SIG-M5 treated with dmso at 0.1 percent for 504 hours (cell line): ENCODE measurements at regions not wholly inside any gene's neighbourhood (a gene's known extent, or its start where the extent isn't known, plus 50 kb on each side); places are given as distances from the start of the nearest gene placed in this dataset.

Experiments
- DNase-seq: peaks from one replicate; lab custom pipeline; 2025; ENCODE audit not compliant: unreplicated experiment; lab: John Stamatoyannopoulos, UW

DNA sequence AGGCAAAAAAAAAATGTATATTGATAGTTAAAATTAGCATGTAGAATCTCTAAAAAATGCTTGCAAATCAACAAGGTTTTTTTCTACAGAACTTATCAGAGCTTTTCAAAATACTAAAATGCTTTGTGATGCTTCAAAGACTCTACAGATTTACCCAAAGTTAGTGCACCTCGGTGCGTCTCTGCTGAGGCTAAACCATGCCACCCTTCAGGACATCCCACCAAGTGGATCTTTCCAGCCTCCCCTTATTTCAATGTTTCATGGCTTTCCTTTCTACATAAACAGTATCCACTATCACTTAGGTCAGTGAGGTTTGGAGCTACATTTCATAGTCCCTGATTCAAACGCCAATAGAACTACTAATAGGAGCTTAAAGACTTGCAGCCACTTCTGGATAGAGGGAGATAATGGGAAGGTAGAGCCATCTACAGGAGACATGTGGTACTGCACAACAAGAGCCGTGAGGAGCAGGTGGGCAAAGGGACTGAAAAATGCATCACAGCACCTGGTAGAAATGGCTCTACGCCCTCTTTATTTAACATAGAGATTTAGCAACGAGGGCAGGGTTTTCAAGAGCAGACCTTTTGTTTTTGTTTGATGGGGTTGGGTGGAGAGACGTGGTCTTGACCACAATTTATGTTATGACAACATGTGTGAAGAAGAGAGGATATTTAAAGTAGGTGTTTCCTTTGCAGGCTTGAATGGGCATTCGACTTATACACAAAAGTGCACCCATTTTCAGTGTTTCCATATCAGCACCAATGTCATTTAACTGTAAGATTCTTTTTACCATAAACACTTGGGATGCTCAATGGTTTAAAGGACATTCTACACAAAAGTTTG lies 56.1 kb upstream of the SLC35G4 start:
- peak; percentile 55 for DNase-seq

DNA sequence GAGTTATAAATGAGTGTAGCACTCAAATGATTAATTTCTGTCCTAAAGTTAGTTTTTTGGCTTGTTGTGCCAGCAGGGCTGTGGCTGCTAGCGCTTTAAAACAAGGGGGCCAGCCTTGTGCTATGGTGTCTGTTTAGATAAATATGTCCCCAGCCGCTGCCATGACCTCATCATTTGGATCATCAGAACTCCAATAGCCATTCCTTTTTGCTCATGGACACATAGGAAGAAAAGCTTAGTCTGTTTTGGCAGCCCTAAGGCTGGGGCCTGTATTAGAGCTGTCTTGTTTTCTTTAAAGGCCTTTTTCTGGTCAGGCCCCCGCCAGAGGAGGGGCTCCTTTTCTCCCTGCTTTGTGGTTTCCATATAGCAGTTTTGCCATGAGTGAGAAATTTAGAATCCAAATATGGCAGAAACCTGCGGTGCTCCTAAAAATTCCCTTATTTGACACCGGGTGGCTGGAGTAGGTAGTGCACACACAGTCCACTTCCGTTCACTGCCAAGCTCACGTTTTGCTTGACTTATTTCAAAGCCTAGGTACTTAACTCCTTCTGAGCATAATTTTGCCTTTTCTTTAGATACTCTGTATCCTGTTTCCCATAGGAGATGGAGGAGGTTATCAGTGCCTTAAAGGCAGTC lies 60.4 kb upstream of the SLC35G4 start:
- DNase-seq, result no peak

DNA sequence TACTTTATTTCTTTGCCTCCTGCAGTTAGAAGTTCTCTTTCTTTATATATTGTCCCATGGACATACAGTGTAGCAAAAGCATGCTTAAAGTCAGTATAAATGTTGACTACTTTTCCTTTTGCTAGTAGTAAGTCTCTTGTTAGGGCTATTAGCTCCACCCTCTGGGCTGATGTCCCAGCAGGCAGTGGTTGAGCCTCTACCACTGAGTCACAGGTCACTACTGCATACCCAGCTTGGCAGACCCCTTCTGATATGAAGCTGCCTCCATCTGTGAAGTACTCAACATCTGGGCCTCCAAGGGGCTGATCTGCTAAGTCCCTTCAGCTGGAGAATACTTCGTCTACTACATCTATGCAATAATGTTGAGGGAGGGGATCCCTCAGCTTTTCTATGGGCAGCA lies 61.0 kb upstream of the SLC35G4 start:
- DNase-seq, result no peak

DNA sequence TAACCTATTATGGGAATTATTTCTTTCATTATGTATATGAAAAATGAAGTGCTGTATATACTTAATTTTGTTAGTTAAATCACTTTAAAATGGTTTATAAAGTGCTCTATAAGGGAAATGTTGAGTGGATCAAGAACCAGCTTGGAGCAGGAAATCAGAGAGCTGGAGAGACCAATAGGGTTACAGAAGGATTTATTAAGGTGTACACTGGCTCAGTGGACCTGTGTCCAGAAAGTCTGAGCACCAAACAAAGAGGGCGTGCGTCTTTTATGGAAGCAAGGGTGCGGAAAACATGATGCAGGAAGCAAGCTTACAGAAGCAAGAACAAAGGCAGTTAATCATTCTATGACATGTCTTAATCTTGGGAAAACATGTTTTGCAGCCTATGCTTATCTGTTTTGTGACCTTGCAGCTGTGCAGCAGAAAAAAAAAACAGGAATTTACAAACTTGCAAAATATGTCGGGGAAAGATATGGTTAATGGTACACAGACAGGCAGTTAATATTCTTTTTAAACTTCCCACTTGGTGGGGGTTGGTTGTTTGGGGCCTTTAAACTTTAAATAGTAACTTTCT lies 65.2 kb upstream of the SLC35G4 start:
- no peak for DNase-seq

DNA sequence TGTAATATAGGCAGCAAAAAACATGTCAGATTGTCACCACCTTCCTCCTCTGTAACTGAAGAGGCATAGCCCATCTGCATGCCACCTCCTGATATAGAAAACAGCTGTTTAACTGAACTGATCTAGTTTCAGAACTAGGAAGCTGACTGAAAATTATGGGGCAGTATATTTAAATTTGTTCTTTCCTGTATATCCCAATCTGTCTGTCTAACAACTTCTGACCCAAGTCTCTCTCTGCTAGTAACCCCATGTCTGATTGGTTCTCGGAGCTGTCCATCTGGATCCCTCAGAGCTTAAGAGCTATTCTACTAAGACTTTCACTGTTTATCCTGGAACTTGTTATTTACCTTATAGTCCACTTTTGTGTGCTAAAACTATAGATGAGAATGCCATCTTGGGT lies 68.2 kb upstream of the SLC35G4 start:
- no peak for DNase-seq

DNA sequence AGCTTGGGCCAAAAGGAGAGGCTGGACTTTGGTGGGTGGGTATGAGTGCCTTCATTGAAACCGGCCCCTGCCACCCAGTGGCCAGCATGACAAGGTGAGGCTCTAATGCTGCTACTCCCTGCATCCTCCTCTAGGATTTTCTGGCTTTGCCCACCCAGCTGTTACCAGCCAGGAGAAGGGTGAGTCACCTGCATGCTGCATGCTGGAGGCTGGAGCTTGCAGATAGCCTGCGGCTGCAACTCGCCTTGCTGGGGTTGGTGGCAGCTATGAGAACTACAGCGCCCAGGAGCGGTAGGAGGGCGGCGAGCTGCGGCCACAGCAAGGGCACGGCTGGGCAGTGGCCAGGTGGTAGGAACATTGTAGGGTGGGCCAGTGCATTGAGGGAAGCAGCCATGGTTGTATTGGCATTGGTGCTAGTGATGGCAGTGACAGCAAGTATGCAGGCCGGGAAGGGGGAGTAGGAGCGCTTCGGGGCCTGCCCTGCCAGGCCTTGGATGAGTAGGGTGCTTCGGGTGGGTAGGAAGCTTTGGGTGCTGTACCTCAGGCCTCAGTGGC lies 75.4 kb upstream of the SLC35G4 start:
- no peak for DNase-seq

DNA sequence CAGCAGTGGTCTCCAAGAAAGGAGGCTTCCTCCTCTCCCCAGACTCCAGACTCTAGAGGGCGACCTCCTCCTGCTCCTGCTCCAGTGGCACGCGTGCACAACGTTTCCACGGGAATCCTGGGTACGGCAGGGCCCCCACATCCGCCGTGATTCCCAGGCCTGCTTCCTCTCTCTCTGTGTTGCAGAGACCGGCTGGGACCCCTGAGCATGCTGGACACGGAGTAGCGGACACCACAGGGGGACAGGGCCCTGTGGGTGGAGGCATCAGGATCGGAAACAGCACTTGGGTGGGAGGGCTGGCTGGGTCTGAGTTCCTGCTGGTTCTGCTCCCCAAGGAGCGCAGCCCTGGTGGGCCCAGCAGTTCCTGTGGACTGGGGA lies 75.9 kb upstream of the SLC35G4 start:
- no peak for DNase-seq

DNA sequence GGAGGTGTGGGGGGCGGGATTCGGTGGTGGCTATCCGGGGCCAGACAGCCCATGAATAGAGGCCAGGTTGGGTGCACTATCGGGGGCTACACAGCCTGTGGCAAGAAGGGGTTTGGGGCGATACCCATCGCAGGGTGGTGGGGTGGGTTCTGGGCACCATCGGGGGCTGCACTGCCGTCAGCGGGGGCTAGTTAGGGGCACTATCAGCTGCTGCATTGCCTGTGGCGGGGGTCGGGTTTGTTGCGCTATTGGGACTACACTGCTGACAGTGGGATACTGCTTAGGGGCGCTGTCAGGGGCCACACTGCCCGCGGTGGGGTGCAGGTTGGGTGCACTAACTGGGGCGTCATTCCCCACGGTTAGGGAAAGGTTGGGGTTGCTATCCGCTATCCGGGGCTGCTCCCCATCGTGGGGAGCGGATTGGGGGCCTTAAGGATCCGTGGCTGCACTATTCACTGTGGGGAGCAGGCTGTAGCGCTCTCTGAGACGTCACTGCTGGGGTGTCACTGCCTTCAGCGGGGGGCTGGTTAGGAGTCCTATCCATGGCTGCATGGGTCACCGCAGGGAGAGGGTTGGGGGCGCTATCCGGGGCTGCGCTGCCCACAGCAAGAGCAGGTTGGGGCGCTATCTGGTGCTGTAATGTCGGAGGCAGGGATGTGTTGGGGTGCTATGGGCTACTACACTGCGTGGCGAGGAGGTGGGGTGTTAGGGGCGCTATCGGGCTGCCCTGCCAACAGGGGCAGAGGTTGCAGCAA lies 76.5 kb upstream of the SLC35G4 start:
- no peak for DNase-seq

DNA sequence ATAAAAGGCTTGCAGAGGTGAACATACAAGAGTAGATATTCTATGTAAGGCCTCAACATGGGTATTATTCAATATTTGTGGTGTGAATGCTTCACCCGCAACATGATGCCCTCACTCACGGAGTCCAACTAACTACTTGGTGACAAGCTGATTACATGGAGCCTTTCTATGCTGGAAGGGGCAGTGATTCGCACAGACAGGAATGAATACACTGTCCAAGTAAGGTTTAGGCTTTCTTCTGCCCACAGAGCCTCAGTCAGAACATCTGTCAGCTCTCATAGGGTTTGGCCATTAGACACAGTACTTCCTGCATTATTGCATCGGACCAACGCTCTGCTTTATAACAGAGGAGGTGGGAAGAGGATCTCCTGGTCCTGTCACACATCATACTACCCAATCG lies 80.3 kb upstream of the SLC35G4 start:
- DNase-seq, result no peak

DNA sequence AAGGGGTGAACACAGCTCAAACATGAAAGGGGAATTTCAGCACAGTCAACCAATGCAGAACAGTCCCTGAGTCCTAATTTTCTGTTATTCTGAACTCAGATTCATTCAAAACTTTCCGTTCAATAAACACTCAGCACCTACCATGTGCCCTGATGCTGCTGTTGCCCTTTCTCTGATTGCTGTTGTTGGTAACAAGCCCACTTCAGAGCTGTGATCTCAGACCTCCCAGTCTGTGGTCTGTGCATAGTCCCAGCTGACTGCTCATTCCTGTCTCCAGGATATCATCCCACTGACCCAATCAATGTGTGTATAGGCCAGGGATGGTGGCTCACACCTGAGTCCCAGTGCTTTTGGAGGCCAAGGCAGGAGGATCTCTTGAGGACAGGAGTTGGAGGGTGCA lies 82.7 kb upstream of the SLC35G4 start:
- DNase-seq, result no peak

DNA sequence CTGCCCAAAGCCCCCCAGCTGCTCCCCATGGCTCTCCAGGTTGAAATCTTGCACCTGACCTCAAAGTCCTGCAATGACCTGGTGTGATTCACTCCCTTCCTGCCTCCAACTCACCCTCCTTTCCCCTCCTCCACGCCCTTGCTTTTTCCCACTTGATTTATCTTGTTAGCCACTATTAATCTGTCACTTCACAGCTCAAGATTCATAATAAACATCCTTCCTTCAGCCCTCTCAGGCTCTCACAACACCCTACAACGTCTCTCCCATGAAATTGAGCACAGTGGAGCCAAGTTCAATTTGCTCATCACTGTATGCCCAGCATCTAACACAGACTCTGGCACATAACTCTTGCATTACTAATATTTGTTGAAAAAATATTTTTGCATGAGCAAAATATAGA lies 85.6 kb upstream of the SLC35G4 start:
- no peak for DNase-seq

DNA sequence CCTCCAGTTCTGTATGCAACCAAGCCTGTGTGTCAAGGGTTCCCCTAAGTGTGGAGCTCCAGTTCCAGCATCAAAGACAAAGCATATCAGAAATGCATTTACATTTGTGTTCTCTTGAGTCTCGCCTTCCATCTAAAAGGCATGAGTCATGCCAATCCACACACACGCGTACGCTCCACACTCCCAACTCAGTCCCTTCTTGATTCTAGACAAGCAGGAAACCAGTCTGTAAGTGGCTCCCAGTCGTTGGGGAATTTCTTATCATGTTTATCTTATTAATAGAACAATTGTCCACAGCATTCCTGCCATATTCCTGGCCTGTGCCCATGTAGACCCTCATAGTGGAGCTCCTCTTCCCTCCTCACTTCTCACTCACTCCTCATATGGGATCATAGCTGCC lies 86.4 kb upstream of the SLC35G4 start:
- DNase-seq, result no peak

DNA sequence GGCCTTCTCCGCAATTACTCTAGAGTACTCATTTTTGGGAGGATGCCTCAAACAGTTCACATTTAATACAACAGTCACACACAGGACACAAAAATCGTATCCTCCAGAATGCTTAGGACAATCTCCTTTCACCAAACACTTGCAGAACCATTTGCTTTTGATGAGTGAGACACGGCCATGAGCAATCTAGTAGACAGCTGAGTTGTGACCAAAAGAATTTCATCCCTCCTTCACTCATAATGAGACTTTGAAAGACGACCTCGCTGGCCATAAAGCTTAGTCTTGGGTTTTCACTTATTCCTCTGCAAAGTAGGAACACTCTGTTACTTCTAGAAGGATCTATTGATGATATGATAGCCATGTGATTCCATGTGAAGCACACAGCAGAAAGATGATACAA lies 87.5 kb upstream of the SLC35G4 start:
- no peak for DNase-seq

DNA sequence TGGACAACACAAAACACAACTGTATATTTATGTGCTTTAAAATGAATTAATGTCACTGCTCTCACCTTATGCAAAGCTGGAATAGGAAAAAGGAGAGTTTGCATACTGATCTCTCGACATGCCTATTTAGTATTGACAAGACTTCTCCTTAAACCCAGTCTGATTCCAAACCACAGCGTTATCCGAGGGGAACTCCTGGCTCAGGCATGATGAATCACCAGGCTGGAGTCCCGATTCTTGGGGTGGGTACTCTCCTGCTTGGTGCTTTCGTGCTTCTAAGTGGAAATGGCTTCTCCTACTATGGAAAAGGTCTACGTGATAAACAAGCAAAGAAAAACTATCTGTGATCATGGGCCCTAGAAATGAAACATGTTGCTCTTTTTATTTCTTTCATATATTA lies 88.9 kb upstream of the SLC35G4 start:
- no peak for DNase-seq

DNA sequence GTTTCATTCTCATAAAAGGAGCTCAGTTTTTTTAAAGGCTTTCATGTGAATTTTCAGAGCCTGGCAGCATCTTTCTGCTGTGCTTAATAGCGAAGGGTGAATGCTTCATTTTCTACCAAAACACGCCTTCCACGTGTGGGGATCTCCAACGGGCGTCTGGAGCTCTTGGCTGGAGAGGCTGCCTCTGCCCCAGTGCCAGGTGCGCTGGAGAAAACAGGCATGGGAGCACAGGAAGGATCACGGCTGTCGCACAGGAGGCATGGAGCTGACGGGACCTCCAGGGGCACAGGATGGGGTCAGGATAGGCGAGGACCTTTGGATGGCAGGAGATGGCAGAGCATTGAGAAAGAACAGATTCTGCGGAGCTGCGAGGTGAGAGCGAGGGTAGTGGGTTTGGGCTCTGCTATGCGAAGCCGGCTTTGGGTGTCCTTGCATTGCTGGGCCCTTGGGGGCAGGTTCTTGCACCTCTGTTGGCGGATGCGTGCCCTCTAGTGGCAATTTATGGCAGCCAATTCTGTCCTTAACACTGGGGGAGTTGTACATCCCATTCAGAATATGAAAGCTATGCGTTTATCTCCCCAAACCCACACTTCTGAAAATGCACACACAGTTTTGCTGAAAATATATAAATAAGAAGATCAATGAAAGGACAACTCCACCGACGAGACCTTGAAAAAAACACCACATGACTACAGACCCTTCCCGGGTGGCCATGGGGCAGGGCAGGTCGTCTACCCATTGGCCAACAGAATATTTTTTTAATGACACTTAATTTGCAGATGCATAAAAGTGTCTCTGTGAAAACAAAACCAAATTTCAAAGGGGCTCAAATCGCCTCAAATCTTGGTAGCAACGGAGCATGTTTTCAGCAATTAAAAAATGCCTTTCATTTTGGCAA lies 90.4 kb upstream of the SLC35G4 start:
- DNase-seq, result peak; percentile 62

DNA sequence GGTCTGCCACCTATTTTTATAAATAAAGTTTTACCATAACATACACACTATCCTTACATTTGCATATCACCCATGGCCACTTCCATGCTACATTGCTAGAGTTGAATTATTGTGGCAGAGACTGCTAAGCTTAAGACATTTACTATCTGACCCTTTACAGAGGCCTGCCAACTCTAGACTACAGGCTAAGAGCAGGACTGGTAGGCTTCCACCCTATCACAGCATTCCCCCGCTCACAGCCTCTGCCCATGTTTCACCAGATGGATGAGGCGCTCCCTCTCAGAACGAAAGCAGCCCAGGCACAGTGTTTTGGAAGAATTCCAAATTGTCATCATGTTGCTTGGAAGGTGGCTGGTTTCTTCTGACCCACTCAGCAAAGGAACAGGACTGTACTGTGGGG lies 91.7 kb upstream of the SLC35G4 start:
- DNase-seq, result no peak

DNA sequence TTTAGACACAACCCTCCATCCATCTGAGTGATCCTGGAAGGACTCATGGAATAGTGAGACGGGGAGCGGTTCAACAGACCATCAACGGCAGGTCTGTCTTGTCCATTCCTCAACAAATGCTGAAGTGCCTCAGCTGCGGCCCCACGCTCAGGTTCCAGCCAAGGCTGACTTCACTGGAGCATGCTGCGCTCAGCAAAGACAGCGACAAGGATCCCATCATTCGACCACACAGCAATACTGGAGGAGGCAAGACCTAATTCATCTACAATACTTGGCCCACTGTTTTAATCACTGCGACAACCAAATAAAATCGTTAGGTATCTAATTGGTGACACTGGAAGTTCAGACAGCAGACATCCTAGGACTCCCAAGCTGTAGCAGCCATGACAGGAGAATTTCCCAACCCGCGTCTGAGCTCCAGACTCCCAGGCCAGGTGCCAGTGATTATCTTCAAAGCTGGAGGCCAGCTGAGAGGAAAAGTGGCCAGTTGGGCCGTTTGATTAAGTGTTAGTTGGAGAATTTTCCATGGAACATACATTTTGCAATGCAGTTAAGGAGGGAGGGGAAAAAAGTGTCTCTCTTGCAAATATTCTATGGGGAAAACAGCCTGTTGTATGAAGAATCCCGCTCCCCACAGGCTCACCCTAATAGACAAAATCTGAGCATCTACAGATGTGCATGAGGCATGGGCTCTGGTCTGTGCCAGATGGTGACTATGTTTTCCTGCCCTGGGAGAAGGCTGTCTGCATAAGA lies 92.5 kb upstream of the SLC35G4 start:
- DNase-seq, result no peak

DNA sequence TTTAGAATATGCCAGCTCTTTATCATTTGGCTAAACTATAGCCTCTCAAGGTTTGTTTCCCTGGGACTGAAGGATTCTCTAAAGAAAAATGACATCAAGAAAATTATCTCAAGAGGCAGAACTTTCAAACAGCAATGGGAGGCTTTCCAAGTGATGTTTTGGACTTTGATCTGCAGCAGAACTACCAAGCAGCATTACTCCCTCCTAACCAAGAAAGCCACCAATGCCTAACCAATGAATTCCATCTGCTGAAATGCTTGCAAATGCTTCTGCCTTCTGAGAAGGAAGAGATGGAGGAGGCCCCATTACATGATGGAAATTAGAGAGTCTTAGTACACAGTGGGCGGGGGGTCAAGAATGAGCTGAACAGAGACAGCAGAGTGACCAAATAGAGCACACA lies 95.1 kb upstream of the SLC35G4 start:
- no peak for DNase-seq

DNA sequence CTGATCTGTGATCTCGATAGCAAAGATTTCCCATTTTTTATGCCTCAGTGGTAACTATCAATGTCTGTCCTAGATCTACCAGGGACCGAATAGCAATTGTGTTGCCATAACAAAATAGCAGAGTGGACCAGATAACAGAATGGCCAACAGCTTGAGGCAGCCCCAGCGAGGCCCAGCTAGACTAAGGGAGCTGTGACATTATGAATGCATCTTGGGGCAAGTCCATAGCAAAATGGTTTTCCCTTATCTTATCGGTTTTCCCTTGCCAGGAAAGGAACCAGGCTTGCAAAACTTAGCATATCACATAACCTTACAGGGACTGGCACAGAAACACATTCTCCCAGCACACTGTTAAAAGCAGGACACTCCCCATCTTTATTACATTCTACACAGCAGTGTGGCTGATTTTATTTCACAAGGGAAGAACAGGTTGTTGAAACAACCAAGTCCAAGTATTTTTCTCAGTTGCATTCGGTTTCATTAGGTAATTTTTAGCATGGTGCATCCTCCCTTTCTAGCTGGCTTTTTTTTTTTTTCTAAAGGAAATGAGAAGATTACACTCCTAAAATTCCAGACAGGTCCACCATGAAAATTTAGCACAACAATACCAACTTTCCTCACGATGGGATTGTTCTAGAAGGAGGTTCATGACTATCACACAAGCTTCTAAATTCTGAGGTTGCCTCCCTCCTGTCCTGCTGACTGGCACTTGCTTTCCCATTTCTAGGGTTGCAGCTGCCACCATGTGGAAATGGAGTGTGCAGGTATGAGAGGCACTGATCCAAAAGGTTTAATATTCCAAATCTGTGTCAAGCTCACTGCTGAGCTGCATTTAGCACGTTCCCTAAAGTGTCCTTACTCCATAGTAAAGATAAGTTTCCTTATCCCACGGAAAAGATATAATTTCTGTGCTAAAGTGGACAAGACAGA lies 97.0 kb upstream of the SLC35G4 start:
- DNase-seq, result no peak
